ENCODE measurements at regions not wholly inside any gene's neighbourhood (a gene's known extent, or its start where the extent isn't known, plus 50 kb on each side); places are given as distances from the start of the nearest gene placed in this dataset.
"Not testable (repeated sequence)": the region's sequence is repeated elsewhere in the genome, so short reads cannot be mapped to it uniquely, and the experiment has no call there.

DNA sequence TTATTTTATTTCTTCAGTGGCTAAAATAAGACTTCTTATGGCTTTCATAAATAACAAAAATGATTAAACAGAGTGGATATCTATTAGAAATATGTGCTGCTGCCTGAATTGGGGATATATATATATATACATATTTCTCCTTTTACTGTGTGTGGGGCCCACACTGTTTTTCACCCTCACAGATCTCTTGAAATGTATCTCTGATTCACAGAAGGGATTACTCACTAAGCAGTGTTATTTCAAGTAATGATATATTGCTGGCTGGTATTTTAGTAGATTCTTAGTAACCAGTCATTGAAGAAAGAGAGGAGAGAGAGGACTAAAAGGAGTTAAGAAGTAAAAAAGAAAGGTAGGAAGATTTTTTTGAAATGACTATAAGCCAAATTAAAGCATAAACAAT, 308.6 kb upstream of the NRP1 start:
- no peak for DNase-seq

DNA sequence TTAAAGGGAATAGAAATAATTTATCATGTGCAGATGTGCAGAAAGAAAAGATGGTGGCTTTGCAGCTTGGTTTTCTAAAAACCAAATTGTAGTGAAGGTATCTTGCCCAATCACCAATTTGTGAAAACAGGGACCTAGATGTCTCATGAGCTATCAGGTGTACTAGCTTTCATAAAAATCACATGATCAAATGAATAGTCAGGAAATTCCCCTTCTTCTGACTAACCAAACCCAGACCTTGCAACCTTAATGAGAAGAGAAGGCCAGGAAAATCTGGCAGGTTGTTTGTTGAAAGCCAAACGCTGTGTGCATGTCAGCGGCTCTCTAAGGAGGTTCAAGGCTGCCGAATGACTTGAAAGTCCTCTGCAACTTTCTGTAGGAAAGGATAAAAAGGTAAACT, 304.4 kb upstream of the NRP1 start:
- DNase-seq = no peak

DNA sequence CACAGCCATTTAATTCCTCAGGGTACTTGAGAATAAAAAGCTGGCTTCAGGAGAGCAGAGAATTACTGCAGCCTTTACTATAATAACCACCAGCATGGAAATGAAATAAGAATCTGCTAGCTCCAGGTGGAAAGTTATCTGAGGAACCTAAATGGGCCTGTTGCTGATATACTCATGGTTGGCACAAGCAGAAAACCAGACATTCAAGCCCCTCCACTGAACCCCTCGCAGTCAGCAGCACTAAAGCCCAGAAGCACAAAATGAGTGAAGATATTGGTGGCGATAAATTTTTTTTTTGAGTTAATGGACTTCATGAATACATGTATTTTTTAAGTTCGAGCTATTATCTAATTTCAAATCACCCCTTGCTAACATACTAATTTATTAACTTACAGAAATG, 303.9 kb upstream of the NRP1 start:
- no peak for DNase-seq

DNA sequence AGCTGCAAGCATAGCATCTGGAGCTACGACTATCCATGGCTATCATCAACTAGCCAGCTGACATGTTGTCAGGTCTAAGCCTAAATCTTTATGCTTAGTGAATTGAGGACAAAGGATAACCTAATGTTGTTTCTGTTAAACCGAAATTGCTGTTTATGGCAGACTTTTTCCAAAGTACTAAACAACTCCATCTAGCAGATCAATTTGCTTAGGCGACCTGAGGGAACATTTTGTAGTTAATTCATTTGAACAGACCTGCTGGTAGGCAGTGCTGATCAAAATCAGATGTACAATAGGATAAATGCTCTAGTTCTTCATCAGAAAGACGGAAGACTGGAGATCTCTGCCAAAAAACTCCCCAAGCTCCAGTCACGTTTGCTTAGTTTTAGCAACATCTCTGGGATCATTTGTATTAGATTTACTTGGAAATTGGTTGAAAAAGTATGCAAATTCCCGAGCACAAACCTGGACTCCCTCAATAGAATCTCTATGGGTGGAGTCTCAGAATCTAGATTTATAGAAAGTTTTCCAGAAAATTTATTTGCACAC, 301.6 kb upstream of the NRP1 start:
- DNase-seq = no peak

DNA sequence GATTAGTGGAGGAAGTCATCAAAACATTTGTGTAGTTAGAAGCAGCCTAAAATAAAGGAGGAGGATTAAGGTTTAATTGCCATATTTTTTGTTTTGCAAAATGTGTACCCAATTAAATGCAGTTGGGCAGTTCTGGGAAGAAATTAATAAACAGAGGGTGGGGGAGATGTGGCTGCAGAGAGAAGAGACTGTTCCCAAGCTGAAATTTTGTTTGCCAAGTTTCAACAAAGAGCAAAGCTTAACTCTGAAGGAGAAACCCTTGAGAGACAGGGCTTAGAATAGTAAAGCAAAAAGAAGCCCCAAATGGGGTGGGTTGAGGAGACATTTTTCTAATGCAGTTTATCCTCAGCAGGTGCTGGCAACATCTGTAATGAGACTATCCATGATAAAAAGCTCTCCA, 298.0 kb upstream of the NRP1 start:
- no peak for DNase-seq

DNA sequence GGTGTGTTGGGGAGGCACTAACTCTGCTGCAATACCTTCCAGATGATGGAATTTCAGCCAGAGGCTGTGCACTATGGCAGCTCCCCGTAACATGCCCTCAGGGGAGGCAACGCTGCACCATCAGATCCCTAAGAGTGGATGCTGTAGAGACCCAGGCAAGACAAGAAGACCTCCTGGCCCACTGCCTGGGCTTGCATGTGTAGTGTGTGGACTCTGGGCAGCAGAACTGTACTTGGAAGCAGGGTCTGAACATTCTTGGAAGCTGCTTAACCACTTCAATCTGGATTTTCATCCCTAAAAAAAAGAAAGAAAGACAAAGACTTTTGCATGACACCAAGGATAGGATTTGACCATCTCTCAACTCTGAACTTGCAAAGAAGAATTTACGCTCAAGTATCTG, 297.5 kb upstream of the NRP1 start:
- no peak for DNase-seq

DNA sequence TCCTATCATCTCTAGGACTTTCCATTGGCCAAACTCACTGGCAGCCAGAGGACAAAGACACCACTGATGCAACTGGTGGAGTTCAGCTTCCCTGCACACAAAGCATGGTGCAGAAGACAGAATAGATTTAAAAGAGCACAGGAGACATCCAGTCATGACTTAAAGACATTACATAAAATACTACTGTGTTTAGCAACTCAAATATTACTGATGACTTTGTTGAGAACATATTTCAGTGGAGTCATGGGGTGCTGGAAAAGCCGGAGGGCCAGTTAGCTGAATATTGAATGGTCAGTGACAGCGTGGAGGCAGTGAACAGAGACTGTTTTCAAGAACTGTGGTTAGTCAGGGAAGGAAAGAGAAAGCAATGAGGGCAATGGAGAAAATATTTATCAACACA, 296.3 kb upstream of the NRP1 start:
- no peak for DNase-seq

DNA sequence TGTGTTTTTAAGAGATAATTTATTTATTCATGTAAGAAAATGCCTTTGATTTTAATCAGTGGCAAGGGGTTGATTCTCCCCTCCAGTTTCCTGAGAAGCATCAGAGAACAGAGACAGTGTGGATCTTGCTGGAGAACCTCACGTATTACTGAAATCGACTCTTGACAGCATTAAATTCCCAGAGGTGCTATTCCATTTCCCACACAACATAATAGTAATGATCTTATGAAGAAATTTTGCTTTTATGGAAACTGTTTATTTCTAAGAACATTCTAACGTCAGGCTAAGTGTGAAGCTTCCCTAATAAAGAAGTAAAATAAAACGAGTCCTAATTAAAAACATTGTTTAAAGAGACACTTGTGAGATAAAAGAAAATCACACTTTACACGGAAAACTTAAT, 293.1 kb upstream of the NRP1 start:
- no peak for DNase-seq

DNA sequence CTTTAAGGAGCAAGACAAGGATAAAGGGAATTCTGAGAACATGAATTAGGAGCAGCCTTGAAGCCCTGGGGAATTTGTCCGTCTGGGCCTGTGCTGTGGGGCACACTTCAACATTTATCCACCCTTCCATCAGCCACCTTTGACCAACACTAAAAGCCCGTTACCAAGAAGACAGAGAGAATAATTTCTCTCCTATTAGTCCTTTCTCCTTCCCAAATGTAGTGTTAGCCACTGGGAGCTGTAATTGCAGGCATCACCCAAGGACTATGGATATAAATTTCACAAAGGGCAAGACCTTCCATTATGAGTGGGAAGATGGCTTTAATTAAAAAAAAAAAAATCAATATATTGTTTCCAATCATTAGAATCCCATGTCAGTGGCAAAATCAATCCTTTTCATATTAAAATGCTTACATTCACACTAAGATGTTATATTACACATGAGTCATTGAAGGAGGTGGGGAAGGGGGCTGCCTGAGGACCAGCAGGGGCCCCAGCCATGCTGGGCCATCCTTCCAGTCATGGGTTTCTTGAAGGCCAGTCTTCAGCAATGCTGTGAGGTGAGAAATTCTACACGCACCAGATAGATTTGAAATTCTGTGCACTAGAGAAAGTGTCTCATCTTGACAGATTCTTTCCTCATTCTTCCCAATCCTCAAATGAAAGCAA, 292.5 kb upstream of the NRP1 start:
- no peak for DNase-seq

DNA sequence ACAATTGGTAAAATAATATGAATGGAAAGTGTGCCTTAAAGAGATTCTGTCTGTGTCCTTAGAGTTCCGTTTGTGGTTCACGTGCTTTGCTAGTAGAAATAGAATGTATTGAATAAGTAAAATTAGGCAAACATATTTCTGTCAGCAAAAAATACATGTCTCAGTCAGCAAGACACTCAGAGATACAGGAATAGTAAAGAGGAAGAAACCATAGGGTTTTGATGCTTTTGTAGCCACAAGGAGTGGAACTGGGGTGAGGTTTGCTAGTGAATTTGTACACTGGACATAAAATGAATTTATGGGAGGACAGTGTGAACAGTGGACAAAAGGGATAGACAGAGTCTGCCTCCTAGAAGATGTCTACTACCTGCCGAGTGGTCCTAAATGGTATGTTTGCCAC, 289.2 kb upstream of the NRP1 start:
- DNase-seq = no peak

DNA sequence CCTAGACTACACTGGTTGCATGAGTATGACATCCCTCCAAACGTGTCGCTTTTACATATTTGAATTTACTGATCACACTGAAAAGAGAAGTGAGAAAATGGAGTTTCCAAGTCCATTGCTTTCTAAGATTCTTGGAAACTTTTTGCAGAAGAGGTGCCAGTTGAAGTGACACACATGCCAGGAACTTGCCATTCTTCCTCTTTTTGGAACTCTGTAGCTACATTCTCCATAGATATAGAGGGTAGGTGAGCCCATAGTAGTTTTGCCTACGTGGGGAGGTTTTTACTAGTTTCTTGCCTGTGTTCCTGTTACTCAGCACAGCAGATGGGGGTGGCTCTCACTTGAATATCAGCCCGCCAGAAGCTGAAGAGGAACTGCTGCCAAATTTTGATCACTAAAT, 286.6 kb upstream of the NRP1 start:
- DNase-seq = no peak

DNA sequence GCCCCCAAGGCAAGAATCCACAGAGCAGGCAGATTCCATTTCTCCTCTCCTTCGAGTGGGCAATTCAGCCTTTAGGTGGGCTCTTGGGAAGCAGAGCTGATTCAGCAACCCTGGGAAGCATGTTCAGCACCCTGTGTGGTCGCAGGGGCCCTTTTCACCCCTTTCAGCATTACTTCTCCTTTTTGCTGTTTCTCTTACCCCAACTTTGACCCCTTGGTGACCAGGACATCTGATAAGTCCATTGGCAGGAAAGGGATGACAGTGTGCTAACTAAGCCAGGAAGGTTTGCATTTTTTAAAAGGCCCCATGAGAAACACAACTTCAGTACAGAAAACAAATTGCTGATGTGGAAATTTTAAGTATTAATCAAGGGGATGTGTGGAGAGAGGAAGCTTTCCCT, 283.7 kb upstream of the NRP1 start:
- no peak for DNase-seq

DNA sequence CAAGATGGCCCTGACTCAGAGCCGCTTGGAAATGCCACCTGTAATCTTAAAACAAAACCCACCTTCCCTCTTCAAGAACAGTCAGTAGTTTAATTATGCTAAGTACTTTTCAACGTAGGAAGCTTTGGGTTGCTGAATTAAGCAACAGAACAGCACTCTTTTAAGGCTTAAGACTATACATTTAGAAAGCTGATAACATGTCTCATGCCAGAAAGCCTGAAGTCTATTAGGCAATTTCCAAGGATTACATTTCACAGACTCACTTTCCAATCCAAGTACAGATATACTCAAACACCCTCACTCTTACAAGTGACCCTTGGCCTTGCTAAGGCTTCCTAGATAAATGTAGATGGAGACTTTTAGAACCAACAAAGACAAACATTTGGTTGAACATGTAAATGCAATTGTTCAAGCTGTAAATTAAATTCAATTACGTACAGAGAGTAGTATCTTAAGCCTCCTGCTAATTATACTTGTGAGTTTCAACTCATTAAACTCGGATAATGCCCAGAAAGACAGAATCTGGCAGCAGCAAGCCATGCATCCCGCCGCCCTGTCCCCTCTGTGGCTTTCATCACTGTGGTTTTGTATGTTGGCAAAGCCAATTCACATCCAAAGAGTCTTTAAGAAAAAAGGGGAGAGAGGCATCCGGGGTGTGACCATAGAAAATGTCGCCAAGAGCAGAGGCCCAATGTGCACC, 283.1 kb upstream of the NRP1 start:
- no peak for DNase-seq

DNA sequence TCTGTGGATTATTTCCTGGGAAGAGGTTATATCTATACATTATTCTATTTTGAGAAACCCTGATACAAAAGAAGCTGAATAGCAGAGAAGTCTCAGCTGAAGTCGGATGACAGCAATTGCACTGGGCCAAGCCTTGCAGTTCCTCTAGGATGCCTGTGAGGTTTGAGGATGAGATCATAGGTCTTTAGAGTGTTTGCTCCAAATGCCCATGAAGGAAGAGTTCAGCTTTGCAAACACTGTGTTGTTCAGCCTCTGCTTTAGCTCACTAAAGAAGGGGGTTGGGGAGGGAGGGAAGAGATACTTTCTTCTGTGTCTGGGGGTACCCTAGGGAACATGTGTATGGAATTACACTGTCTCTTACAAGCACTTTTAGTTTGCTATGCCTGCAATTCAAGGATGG, 282.5 kb upstream of the NRP1 start:
- no peak for DNase-seq

DNA sequence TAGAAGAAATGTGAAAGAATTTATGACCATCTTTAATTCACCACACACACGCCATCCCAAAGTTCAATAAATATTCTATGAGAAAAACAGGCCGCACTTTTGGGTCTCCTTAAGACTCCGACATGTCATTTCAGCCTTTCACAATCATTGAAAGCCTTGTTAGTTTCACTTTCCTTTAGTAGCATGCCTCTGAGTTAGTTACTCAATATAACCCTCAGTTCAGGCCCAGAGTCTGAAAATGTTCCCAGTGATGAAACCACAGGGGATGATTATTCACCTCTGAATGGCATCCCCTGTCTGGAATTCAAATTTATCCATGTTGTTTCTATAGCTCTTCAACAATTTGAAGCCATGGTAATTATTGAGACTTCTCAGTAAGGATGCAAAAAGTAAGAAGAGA, 278.1 kb upstream of the NRP1 start:
- no peak for DNase-seq

DNA sequence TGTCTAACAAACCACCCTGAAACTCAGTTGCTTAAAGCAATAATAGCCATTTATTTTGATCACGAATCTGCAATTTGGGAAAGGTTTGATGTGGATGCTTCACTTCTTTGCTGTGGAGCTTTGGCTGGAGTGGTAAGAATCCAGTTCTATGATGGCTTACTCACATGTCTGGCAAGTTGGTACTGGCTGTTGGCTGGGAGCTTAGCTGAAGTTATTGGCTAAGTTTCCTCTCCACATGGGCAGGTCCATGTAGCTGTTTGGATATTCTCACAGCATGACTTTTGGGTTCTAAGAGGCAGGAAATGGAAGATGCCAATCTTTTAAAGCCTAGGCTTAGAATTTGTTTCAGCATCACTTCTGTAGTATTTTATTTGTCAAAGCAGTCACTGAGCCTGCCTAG, 277.6 kb upstream of the NRP1 start:
- DNase-seq = no peak

DNA sequence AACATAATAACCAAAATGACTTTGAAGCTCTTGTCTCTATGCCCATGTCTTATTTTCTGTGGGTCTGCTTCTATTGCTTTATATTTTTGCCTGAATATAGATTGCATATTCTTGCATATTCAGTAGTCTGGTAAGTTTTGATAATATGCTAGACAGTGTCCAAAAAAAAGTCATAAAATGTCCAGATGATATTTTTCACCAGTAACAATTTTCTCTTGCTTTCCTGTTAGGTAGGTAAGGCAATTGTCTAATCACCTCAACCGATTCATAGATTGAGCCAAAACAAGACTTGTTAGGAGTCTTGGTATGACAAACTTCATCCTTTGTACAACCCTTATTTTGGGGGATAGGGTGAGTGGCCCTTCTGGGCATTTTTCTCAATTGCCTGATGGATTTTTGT, 277.0 kb upstream of the NRP1 start:
- no peak for DNase-seq

DNA sequence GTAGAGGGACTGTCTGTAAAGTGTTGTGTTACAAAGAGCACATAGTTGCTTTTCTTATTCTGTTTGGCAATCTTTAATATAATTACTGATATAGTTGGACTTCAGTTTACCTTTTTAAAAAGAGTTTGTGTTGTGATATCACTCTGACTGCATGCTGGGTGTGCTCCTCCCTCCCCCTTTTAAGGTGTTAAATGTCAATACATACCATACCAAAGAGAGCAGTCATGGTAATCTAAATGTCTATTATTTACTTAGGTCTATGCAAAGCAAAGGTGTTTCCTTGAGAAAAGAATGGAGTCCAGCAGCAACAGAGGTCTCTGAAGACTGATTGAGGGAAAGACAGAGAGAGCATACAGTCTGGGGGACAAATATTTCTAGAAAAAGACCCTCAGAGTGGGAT, 275.1 kb upstream of the NRP1 start:
- DNase-seq = no peak

DNA sequence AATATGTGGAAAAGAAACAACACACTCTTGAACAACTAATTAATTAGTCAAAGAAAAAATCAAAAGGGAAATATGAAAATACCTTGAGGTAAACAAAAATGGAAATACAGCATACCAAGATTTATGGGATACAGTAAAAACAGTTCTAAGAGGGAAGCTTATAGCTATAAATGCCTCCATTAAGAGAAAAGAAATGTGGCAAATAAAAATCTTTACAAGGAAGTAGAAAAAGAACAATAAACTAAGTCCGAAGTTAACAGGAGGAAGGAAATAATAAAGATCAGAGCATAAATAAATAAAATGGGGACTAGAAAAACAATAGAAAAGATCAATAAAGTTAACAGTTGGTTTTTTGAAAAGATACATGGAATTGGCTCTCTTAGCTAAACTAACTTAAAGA, 267.8 kb upstream of the NRP1 start:
- DNase-seq = no peak

DNA sequence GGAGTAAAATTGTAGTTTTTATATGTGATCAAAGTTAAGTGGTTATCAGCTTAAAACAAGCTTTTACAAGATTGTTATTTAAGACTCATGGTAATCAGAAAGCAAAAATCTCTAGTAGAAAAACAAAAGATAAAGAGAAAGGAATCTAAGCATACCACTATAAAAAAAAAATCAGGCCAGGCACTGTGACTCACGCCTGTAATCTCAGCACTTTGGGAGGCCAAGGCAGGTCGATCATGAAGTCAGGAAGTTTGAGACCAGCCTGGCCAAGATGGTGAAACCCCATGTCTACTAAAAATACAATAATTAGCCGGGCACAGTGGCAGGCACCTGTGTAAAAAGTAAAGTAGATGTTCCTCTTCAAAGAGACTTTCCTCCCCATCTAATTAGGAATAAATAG, 265.9 kb upstream of the NRP1 start:
- no peak for DNase-seq

DNA sequence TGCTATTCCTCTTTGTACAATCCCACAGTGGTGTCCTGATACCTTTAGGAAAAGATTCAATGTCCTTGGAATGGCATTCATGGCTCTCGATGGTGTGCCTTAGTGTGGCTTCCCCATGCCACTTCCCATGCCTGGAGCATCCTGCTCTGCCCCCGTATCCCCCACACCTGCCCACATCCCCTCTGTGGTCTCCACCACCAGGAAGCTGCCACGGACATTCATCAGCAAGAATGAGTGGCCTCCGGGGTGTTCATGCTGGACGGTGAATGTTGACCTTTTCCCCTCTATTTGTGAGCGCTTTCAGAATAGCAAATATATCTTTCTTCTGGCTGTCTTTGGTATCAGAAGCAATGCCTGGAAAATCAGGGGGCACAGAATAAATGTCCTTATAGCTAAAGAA, 262.0 kb upstream of the NRP1 start:
- no peak for DNase-seq

DNA sequence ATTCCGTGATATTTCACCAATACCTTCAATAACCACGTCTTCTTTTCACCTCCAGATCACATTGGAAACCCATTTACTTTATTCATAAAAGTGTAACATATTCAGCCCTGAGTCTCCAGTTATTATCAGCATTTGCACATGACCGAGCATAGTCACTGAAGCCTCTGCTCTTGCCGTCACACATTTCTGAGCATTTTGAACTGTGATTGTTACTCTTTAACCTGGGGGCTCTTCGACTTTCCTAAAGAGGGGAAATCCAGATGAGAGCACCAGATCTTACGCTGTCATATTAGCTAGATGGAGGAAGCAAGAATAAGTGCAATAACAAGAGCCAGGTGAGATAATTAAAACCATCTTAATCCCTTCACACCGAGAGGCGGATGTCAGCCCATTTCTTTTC, 260.0 kb upstream of the NRP1 start:
- DNase-seq = no peak

DNA sequence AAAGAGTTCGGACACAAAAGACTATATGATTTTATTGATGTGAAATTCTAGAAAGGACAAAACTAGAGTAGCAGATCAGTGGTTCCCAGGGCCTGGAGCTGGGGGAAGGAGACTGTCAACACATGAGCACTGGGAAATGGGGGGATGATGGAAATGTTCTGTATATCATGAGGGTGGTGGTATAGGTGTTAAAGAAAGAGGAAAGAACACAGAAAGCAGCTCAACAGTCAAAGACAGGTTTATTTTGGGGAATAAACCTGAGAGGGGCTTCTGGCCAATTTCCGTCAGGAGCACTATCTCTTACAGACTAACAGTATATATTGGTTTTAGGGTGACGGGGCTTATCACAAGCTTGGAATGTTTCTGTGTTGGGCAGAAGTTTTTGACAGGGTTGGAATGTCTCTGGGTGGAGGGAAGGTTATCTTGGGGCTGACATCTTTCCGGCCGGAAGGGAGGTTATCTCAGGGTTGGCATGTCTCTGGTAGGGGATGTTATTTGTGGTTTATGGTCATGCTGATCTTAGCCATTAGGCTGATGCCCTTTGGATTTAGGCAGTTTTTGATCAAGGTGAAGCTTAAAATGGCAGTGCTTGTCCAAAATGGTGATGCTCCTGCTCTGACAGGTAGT, 254.6 kb upstream of the NRP1 start:
- DNase-seq = no peak

DNA sequence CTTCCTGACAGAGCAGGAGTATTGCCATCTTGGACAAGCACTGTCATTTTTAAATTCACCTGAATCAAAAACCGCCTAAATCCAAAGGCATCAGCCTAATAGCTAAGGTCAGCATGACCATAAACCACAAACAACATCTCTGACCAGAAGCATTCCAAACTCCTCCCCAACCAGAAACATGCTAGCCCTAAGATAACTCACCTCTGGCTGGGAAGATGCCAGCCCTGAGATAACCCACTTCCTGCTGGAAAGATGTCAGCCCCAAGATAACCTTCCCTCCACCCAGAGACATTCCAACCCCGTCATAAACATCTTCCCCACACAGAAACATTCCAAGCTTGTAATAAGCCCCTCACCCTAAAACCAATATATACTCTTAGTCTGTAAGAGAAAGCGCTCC, 250.1 kb upstream of the NRP1 start:
- not testable (repeated sequence) for DNase-seq

DNA sequence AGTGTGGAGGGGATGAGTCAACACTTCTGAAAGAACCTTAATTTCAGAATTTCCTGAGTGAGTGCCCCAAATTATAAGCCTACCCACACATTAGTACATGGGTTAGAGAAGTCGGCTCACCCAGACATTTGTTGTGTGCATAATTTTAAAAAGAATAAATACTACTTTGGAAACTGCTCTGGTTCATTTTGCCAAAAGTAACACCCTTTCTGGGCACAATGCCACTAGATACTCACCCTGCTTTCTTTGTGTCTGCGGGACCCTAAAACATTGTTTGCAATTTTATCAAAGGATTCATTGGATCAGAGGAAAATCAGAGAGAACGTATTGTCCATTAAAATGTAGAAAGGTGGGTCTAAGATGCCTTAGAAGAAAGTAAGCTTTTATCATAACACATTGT, 245.5 kb upstream of the NRP1 start:
- DNase-seq = no peak
